Ectodermal cell (in vitro differentiated cells): ENCODE measurements at regions not wholly inside any gene's neighbourhood (a gene's known extent, or its start where the extent isn't known, plus 50 kb on each side); places are given as distances from the start of the nearest gene placed in this dataset.

Source experiments
- H3K27ac ChIP-seq: 2 replicates; pipeline ENCODE4 v1.7.0; 2013; ENCODE audit warnings: mild to moderate bottlenecking, low read depth, low read length; ENCODE audit not compliant: insufficient read depth, poor library complexity, severe bottlenecking
- H3K27me3 ChIP-seq: 2 replicates; pipeline ENCODE4 v1.7.0; 2013; ENCODE audit warnings: mild to moderate bottlenecking, low read length; ENCODE audit not compliant: insufficient read depth, control insufficient read depth, poor library complexity, severe bottlenecking
- H3K36me3 ChIP-seq: one replicate; pipeline ENCODE4 v1.7.0; 2013; ENCODE audit warnings: low read length; ENCODE audit not compliant: control insufficient read depth, insufficient read depth
- H3K4me1 ChIP-seq: one replicate; pipeline ENCODE4 v1.7.0; 2013; ENCODE audit warnings: low read length; ENCODE audit not compliant: control insufficient read depth, insufficient read depth
- H3K4me3 ChIP-seq: 2 replicates; pipeline ENCODE4 v1.7.0; 2013; ENCODE audit warnings: low read depth, low read length, control low read depth; ENCODE audit not compliant: insufficient read depth
- H3K9me3 ChIP-seq: 2 replicates; pipeline ENCODE4 v1.7.0; 2013; ENCODE audit warnings: mild to moderate bottlenecking, low read length, moderate library complexity; ENCODE audit not compliant: control insufficient read depth
- WGBS, 2 experiments: methylation state at CpG; one replicate each; pipeline ENCODE4 v1.1.7; 2013; ENCODE audit warnings: missing lambda C conversion rate in 2 of 2; 5-methylcytosine and 5-hydroxymethylcytosine counted together

DNA sequence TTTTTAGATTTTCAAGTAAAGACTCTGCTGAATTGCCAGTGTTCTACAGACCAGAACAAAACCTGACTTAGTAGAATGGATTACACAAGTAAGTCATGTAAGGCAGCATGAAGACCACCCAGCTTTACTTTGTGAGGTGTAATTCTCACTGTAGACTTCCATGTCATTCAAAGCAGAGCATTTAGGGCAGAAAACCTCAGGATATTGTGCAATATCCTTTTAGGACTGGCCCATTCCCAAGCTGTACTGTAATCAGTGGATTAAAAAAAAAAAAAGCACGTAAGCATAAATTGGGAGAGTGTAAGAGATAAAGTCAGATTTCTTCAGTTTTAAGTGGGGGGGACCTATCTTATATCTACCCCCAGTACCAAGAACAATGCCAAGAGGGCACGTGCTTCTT is 380.5 kb upstream of the PRMT6 start:
- Histone ChIP-seq H3K36me3 (no peaks in the 10 kb centered on the region), H3K27me3 (no peaks in the 10 kb centered on the region), H3K4me3 (no peak overlapping the region), H3K9me3 (no peaks in the 10 kb centered on the region), H3K27ac (no peak overlapping the region), H3K4me1 (no peaks in the 10 kb centered on the region)
- 91 to 100% methylated on average over 1 to 2 of the region's 2 CpGs for WGBS, 2 experiments

DNA sequence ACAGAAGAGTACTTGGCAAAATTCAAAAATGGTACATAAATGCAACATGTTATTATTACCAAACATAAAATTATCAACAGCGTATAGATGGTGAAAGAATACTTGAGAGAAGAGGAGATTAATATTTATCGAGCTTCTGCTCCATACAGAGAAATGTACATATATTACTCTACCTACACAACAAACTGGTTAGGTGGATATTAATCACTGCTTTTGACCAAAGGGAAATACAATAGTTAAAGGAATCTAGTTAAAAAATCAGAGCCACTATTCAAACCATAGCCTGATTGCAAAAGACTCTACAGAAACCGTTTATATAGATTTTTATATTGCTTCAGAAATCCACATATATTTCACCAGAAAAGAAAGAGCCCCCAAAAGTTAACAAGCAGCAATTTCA is 379.3 kb upstream of the PRMT6 start:
- Histone ChIP-seq H3K36me3 (no peaks in the 10 kb centered on the region), H3K9me3 (no peaks in the 10 kb centered on the region), H3K4me1 (no peaks in the 10 kb centered on the region), H3K27me3 (no peaks in the 10 kb centered on the region), H3K27ac (no peak overlapping the region), H3K4me3 (no peak overlapping the region)
- 88 to 90% methylated on average over 1 of the region's 3 CpGs for WGBS, 2 experiments

DNA sequence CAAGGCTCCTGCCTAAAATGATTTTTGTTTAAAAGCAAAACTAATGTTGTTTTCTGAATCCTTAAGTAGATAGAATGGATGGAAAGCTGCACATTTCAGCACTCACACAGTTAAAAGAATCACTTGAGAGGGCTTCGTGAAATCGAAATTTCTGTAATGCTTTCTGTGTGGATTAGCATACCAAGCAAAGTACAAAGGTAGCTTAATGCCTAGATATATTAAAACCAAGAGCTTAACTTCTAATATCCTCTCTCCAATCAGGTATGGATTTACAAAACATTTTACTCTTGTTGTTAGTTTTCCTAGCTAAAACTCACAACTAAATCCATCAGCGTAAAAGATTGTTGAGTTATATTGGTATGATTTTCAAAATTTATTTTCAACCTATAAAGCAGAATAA is 378.8 kb upstream of the PRMT6 start:
- WGBS, 2 experiments: 83% methylated on average over 2 of the region's 3 CpGs; no CpG with 5 or more reads in 1 of the 2 experiments
- no peaks in the 10 kb centered on the region for H3K36me3 ChIP-seq
- no peak overlapping the region for H3K27ac ChIP-seq
- no peak overlapping the region for H3K4me3 ChIP-seq
- no peaks in the 10 kb centered on the region for H3K4me1 ChIP-seq
- no peaks in the 10 kb centered on the region for H3K27me3 ChIP-seq
- no peaks in the 10 kb centered on the region for H3K9me3 ChIP-seq

DNA sequence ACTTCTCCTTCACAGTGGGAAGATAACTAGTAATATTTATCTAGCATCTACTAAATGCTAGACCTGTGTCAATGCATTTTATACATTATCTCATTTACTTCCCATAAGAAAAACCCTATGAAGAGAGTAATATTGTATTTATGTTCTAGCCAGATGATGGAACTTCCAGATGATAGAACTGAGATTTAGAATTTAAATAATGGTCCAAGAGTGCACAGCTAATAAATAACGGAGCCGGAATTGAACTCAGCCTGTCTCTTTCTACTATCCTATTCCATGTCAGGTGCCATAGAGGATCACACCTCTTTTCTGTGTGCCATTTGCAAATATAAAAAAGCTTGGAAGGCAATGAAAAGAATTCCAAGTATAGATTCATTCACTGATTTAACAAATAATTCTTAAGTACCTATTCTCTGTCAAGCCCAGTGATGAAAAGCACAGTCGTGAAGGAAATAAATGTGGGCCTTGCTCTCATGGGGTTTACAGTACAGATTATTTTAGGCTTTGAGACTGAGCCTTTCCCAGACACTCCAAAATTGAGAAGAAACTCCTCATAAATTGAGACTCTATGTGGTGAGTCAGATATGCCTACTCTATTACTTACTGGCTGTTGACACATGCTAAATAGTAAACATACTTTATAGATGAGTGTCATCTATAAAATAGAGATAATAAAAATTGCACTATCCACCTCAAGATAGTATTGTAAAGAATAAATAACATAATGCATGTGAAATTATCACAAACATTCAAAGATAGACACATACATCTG is 378.0 kb upstream of the PRMT6 start:
- WGBS, 2 experiments: 92 to 97% methylated on average over 3 of the region's 3 CpGs
- no peak overlapping the region for H3K27ac ChIP-seq
- no peak overlapping the region for H3K4me3 ChIP-seq
- no peaks in the 10 kb centered on the region for H3K36me3 ChIP-seq
- no peaks in the 10 kb centered on the region for H3K4me1 ChIP-seq
- no peaks in the 10 kb centered on the region for H3K27me3 ChIP-seq
- H3K9me3 ChIP-seq: no peaks in the 10 kb centered on the region

DNA sequence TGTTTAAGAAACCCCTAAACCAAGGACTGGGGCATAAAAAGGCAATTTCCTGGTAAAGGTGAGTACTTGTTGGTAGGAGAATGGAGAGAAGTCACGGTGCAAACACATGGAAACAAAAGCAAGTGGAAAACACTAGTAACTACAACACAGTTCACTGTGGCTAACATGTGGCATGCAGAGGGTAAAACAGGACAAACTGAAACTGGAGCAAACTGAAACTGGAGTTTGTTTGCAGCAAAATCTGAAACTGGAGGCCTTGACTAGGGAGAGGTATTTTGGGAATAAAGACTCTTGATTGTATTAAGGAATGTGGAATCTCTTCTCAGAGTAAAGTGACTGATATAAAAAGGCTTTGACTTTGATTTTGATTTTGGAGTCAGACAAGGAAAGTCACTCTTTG is 376.3 kb upstream of the PRMT6 start:
- no peaks in the 10 kb centered on the region for H3K4me1 ChIP-seq
- WGBS, 2 experiments: 85% methylated on average over 1 of the region's 1 CpG; no CpG with 5 or more reads in 1 of the 2 experiments
- no peak overlapping the region for H3K27ac ChIP-seq
- no peaks in the 10 kb centered on the region for H3K27me3 ChIP-seq
- no peak overlapping the region for H3K4me3 ChIP-seq
- no peaks in the 10 kb centered on the region for H3K36me3 ChIP-seq
- H3K9me3 ChIP-seq: no peaks in the 10 kb centered on the region

DNA sequence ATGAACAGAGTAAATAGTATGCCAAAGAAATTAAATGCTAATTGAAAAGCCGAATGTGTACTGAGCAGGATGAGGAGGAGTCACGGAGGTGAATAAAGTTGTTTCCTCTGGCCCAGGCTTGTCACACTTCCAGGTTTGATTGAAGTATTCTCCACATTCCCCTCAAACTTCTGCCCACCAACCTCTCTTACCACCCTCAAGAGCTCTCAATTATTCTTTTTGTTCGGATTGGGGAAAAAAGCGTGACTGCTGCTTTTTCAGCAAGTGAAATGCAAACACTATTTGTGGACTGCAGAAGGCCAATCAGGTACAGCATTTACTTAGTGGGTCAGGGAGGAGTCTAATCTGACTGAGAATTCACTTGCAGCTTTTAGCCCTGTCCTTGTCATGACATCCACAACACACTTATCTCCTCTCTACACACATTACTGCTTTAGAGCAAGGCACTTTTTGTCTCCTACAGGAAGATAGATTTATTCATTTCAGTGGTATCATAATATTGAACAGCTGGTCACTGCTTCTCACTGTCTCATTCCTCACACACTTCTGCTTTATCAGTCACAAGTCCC is 375.6 kb upstream of the PRMT6 start:
- no peak overlapping the region for H3K4me3 ChIP-seq
- no peaks in the 10 kb centered on the region for H3K36me3 ChIP-seq
- no peaks in the 10 kb centered on the region for H3K9me3 ChIP-seq
- no peaks in the 10 kb centered on the region for H3K27me3 ChIP-seq
- 66 to 70% methylated on average over 4 of the region's 4 CpGs for WGBS, 2 experiments
- no peaks in the 10 kb centered on the region for H3K4me1 ChIP-seq
- H3K27ac ChIP-seq: no peak overlapping the region

DNA sequence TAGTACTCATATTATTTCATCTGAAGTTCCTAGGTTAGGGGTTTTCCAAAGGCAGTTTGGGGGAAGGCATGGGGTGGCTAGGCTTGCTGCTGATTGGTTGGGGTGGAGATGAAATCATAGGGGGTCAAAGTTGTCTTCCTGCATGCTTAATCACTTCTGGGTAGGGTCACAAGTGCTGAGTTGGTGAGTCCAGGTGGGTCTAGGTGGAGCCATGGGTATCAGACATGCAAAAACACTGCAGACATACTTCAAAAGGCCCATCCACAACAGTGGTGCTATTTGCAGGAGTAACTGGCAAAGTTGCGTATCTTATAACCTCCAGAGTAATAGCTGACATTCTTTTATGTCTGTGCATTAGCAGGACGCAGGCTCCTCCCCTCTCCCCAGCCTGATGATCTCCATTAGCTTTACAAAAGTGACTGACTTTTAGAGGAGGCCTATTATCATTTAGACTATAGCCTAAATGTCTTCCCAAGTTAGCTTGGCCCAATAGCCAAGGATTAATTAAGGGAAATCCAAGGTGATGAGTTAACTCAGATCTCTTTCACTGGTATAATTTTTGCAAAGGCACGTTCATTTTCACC is 374.4 kb upstream of the PRMT6 start:
- H3K4me3 ChIP-seq: no peak overlapping the region
- no peaks in the 10 kb centered on the region for H3K36me3 ChIP-seq
- no peaks in the 10 kb centered on the region for H3K9me3 ChIP-seq
- no peaks in the 10 kb centered on the region for H3K4me1 ChIP-seq
- WGBS, 2 experiments: 91 to 94% methylated on average over 2 of the region's 3 CpGs
- H3K27me3 ChIP-seq: no peaks in the 10 kb centered on the region
- no peak overlapping the region for H3K27ac ChIP-seq

DNA sequence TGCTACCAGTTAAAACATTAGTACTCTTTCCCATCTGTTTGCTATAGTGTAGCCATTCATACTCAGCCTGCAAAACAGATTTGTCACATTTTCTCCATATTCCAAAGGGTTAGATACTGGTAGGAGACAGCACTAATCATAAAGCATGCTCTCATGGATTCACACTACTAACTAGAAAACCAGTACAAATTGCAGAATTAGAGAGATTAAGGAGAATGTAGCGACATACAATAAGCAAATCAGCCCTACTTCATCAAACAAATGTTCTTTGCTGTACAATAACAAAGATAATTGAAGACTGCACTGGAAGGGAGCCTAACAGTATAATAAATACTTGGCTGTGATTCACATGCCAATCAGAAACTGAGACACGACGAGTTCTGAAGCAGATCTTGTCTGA is 368.0 kb upstream of the PRMT6 start:
- Histone ChIP-seq H3K27me3 (no peaks in the 10 kb centered on the region), H3K36me3 (no peaks in the 10 kb centered on the region), H3K27ac (no peak overlapping the region), H3K4me1 (no peaks in the 10 kb centered on the region), H3K9me3 (no peaks in the 10 kb centered on the region), H3K4me3 (no peak overlapping the region)
- WGBS, 2 experiments: 88 to 95% methylated on average over 2 to 3 of the region's 3 CpGs

DNA sequence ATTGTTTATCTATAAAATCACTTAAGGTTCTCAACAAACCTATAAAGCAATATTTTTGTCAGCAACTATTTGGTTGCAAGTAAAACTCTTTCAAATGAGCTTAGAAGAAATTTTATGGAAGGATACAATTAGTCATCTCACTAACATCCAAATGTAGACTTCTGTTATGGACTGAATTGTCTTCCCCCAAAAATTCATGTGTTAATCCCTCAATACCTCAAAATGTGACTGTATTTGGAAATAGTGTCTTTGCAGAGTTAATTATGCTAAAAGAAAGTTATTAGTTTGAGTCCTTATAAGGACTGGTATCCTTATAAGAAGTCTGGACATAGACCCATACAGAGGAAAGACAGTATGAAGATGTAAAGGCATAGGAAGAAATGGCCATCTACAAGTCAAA is 357.8 kb upstream of the PRMT6 start:
- no peaks in the 10 kb centered on the region for H3K36me3 ChIP-seq
- H3K4me3 ChIP-seq: no peak overlapping the region
- H3K4me1 ChIP-seq: no peaks in the 10 kb centered on the region
- no peaks in the 10 kb centered on the region for H3K9me3 ChIP-seq
- no peaks in the 10 kb centered on the region for H3K27me3 ChIP-seq
- H3K27ac ChIP-seq: no peak overlapping the region

DNA sequence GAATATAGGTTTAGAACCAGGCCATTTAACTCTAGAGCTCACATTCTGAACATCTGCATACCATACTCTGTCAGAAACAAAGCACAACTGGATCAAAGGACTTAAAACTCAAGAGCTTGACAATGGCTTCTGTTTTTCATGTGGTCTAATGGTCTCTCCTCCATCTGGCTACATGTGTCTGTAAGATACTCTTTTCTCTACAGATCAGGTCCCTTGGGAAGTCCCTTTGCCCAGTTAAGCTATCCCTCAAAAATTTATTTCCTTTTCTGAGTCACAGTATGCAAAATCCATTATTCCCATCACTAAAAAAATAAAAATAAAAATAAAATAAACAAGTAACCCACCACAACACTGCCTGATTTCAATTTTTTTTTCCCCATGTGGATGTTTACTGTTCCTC is 357.0 kb upstream of the PRMT6 start:
- Histone ChIP-seq H3K9me3 (no peaks in the 10 kb centered on the region), H3K27me3 (no peaks in the 10 kb centered on the region), H3K36me3 (no peaks in the 10 kb centered on the region), H3K4me3 (no peak overlapping the region), H3K4me1 (no peaks in the 10 kb centered on the region), H3K27ac (no peak overlapping the region)
